Sigmoid colon (tissue), 6 donors: ENCODE measurements at regions not wholly inside any gene's neighbourhood (a gene's known extent, or its start where the extent isn't known, plus 50 kb on each side); places are given as distances from the start of the nearest gene placed in this dataset.

ENCODE experiments used
- DNase-seq: peaks from one replicate; pipeline ENCODE4 v3.0.0-alpha.2; 2019
- H3K27ac ChIP-seq, 4 donors: fragments of 200-600 bp; sonication (generic); one replicate each; pipeline ENCODE4 v1.5.1; 2016 to 2019; ENCODE audit warnings: mild to moderate bottlenecking in 1 of 4
- H3K27me3 ChIP-seq, 3 donors: fragments of 200-600 bp; sonication (generic); one replicate each; pipeline ENCODE4 v1.5.1; 2019; ENCODE audit warnings: mild to moderate bottlenecking in 1 of 3
- H3K36me3 ChIP-seq, 4 donors: fragments of 200-600 bp; sonication (generic); one replicate each; pipeline ENCODE4 v1.5.1; 2016 to 2019
- H3K4me1 ChIP-seq, 4 donors: fragments of 200-600 bp; sonication (generic); one replicate each; pipeline ENCODE4 v1.5.1; 2017 to 2019
- H3K4me3 ChIP-seq, 4 donors: fragments of 200-600 bp; sonication (generic); one replicate each; pipeline ENCODE4 v1.5.1; 2017 to 2019; ENCODE audit warnings: mild to moderate bottlenecking in 2 of 4, moderate library complexity in 1 of 4
- H3K9me3 ChIP-seq, 4 donors: fragments of 200-600 bp in 3 of 4; sonication (generic) in 3 of 4; one replicate each; pipeline versions ENCODE4 v1.5.1 to v1.6.1; 2013 to 2019
- CTCF ChIP-seq, 4 experiments: fragments of 450-650 bp in 3 of 4; fragments of 200-600 bp in 1 of 4; IDR thresholded peaks; one replicate each; pipeline ENCODE4 v1.5.1; 2016 to 2019; ENCODE audit warnings: antibody characterized with exemption in 4 of 4, mild to moderate bottlenecking in 3 of 4, moderate library complexity in 2 of 4
- EP300 ChIP-seq, 4 donors: sonication (generic); formaldehyde crosslinking; IDR thresholded peaks; one replicate each; pipeline ENCODE4 v1.6.1; 2017; ENCODE audit warnings: antibody characterized with exemption in 4 of 4
- POLR2A ChIP-seq, 2 donors: fragments of 450-650 bp; IDR thresholded peaks; one replicate each; pipeline ENCODE4 v1.6.1; 2016; ENCODE audit warnings: antibody characterized with exemption in 2 of 2, mild to moderate bottlenecking in 2 of 2, moderate library complexity in 2 of 2
- POLR2AphosphoS5 ChIP-seq, 4 donors: sonication (generic); formaldehyde crosslinking; IDR thresholded peaks; one replicate each; pipeline ENCODE4 v1.6.1; 2017; ENCODE audit warnings: antibody characterized with exemption in 4 of 4
- WGBS, 2 donors: extraction: QIAGEN DNeasy Blood & Tissue Kit; methylation state at CpG; one replicate each; pipeline ENCODE4 v1.1.7; 2013; 5-methylcytosine and 5-hydroxymethylcytosine counted together
- intact Hi-C: fragments of 100-400 bp; cut with DNase I; formaldehyde crosslinking; loops from one replicate; pipeline ENCODE4 v1.15.1; 2023
- donor health status: healthy with polysubstance abuse.
- donor health status: healthy.

- WGBS, 2 donors: 47 to 61% methylated on average over 7 of the region's 7 CpGs
- no peaks in the 10 kb centered on the region for H3K36me3 ChIP-seq
- intact Hi-C loops: no loop called here
- no peak overlapping the region for H3K27ac ChIP-seq
- DNase-seq: no peak
- H3K4me3 ChIP-seq: no peak overlapping the region
- H3K27me3 ChIP-seq: no peaks in the 10 kb centered on the region
- TF ChIP-seq POLR2AphosphoS5 (IDR thresholded peaks at IDR 0.05) (no peak), CTCF (IDR thresholded peaks at IDR 0.05) (no peak), EP300 (IDR thresholded peaks at IDR 0.05) (no peak)
- no peaks in the 10 kb centered on the region for H3K9me3 ChIP-seq
- H3K4me1 ChIP-seq: no peaks in the 10 kb centered on the region
Observed at GRCh38 chr6:87995461-87995860, 52.2 kb upstream of the SPACA1 start.

DNA sequence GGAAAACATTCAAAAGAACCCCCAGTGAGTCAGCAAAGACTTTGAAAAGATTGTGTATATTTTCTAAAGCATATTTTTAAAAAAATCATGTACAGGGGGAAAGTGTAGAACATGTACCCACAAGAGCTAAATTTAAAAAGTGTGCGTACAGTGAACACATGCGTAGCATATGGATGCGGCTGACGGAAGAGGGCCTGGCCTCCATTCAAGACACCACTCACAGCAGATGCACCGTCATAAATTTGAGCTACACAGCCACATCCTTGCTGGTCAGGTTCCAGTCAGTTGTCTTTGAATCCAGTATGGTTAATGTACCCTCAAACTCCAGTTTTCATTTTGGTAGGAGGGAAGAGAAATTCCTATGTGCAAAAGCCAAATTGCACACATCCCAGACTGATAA is 54.3 kb upstream of the SPACA1 start:
- TF ChIP-seq EP300 (IDR thresholded peaks at IDR 0.05) (no peak), POLR2AphosphoS5 (IDR thresholded peaks at IDR 0.05) (no peak), CTCF (IDR thresholded peaks at IDR 0.05) (no peak), POLR2A (IDR thresholded peaks at IDR 0.05) (no peak)
- no peaks in the 10 kb centered on the region for H3K9me3 ChIP-seq
- WGBS, 2 donors: 83 to 89% methylated on average over 5 of the region's 5 CpGs

GRCh38 chr6:87990871-87991270 is 56.8 kb upstream of the SPACA1 start:
- DNase-seq: no peak
- H3K4me3 ChIP-seq: no peak overlapping the region
- TF ChIP-seq EP300 (IDR thresholded peaks at IDR 0.05) (no peak), CTCF (IDR thresholded peaks at IDR 0.05) (no peak), POLR2AphosphoS5 (IDR thresholded peaks at IDR 0.05) (no peak), POLR2A (IDR thresholded peaks at IDR 0.05) (no peak)
- WGBS, 2 donors: 93 to 95% methylated on average over 3 of the region's 3 CpGs
- H3K4me1 ChIP-seq: no peaks in the 10 kb centered on the region
- no peak overlapping the region for H3K27ac ChIP-seq
- H3K9me3 ChIP-seq: no peaks in the 10 kb centered on the region
- no peaks in the 10 kb centered on the region for H3K27me3 ChIP-seq
- H3K36me3 ChIP-seq: no peaks in the 10 kb centered on the region
- intact Hi-C loops: no loop called here

More for the DNA sequence above, 54.3 kb upstream of the SPACA1 start:
- H3K4me1 ChIP-seq: no peaks in the 10 kb centered on the region
- H3K27ac ChIP-seq: no peak overlapping the region
- H3K36me3 ChIP-seq: no peaks in the 10 kb centered on the region
- H3K27me3 ChIP-seq: no peaks in the 10 kb centered on the region
- DNase-seq: no peak
- intact Hi-C loops: no loop called here
- H3K4me3 ChIP-seq: no peak overlapping the region

GRCh38 chr6:87982134-87982533 is 65.5 kb upstream of the SPACA1 start:
- no peaks in the 10 kb centered on the region for H3K4me1 ChIP-seq
- DNase-seq: no peak
- no peak for TF ChIP-seq POLR2A (IDR thresholded peaks at IDR 0.05)
- TF ChIP-seq POLR2AphosphoS5 (IDR thresholded peaks at IDR 0.05): no peak
- no peak for TF ChIP-seq CTCF (IDR thresholded peaks at IDR 0.05)
- no peak for TF ChIP-seq EP300 (IDR thresholded peaks at IDR 0.05)
- no peak overlapping the region for H3K27ac ChIP-seq
- no peaks in the 10 kb centered on the region for H3K27me3 ChIP-seq
- intact Hi-C loops: no loop called here
- H3K36me3 ChIP-seq: no peaks in the 10 kb centered on the region
- H3K9me3 ChIP-seq: no peaks in the 10 kb centered on the region
- H3K4me3 ChIP-seq: no peak overlapping the region

DNA sequence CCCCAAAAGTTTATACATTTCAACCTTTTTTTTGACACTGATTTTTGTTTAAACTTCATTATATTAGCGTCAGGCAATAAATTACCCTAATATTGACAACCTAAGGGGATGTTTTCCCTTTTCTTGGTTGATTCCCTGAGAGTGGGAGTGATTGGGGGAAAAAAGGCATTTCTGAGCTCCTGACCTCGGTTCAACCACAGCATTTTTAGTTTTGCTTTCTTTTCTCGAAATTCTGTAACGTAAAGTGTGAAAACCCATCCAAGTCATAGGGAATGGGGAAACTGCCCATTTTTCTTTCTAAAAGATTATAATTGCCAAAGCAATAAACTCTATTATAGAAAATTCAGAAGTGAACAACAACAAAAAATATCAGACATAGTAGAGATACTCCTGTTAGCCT is 67.9 kb upstream of the SPACA1 start:
- no peak overlapping the region for H3K27ac ChIP-seq
- H3K4me1 ChIP-seq: no peaks in the 10 kb centered on the region
- no peaks in the 10 kb centered on the region for H3K27me3 ChIP-seq
- TF ChIP-seq CTCF (IDR thresholded peaks at IDR 0.05) (no peak), POLR2AphosphoS5 (IDR thresholded peaks at IDR 0.05) (no peak), EP300 (IDR thresholded peaks at IDR 0.05) (no peak), POLR2A (IDR thresholded peaks at IDR 0.05) (no peak)
- intact Hi-C loops: no loop called here
- H3K36me3 ChIP-seq: no peaks in the 10 kb centered on the region
- H3K4me3 ChIP-seq: no peak overlapping the region
- WGBS, 2 donors: 87 to 88% methylated on average over 4 of the region's 4 CpGs
- no peaks in the 10 kb centered on the region for H3K9me3 ChIP-seq
- no peak for DNase-seq
